ENCODE measurements at regions not wholly inside any gene's neighbourhood (a gene's known extent, or its start where the extent isn't known, plus 50 kb on each side); places are given as distances from the start of the nearest gene placed in this dataset.

DNA sequence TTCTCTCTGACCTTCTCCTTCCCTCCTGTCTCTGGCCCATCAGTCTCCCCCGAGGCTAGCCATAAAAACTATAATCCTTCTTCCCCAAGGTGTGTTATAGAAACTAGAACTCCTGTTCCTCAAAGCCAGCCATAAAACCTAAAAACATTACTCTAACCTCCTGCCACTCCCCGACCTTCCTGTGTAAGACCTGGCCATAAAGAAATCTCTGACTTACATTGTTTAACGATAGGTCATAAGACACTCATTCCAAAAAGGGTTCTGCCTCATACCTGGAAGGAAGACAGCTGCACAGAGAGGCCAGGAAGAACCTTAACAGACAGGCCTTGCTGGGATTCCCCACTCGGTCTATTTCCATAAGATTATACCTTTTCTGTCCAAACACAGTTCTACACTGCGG is 70.9 kb upstream of the EEA1 start:
- H3K4me1 ChIP-seq (ENCODE audit: control insufficient read depth in 1 of 2, insufficient read depth in 2 of 2, low read length in 2 of 2), result no peaks in the 10 kb centered on the region
- no peak overlapping the region for H4K12ac ChIP-seq (ENCODE audit: low read depth, low read length)
- no peak overlapping the region for H3K4me3 ChIP-seq (ENCODE audit: low read depth, low read length)
- H2BK5ac ChIP-seq (ENCODE audit: low read depth, low read length, poor library complexity), result no peak overlapping the region
- peak; percentile 45 to 79 for DNase-seq
- H4K8ac ChIP-seq (ENCODE audit: low read depth, low read length), result no peak overlapping the region
- no peaks in the 10 kb centered on the region for H3K36me3 ChIP-seq (ENCODE audit: control insufficient read depth in 1 of 2, insufficient read depth in 2 of 2, low read length in 2 of 2)
- no peak overlapping the region for H2AFZ ChIP-seq (ENCODE audit: insufficient read depth, low read length, poor library complexity)
- H3K4me2 ChIP-seq (ENCODE audit: low read length), result no peak overlapping the region
- H3K18ac ChIP-seq (ENCODE audit: low read length), result no peak overlapping the region
- no peaks in the 10 kb centered on the region for H3K79me1 ChIP-seq (ENCODE audit: low read length)
- no peak overlapping the region for H2AK5ac ChIP-seq (ENCODE audit: low read length)
- no CpG with 5 or more reads among the region's 5 CpGs for WGBS (ENCODE audit: extremely low coverage, insufficient coverage, insufficient read length)
- H3K23ac ChIP-seq (ENCODE audit: low read length), result no peak overlapping the region
- no peak overlapping the region for H3K27ac ChIP-seq (ENCODE audit: low read depth, low read length)
- H3K9ac ChIP-seq (ENCODE audit: low read length), result no peak overlapping the region
- H2BK12ac ChIP-seq (ENCODE audit: low read length), result no peak overlapping the region
- no peak overlapping the region for H3K14ac ChIP-seq (ENCODE audit: low read length)
- no peak overlapping the region for H3K4ac ChIP-seq (ENCODE audit: low read depth, low read length)
- H2BK120ac ChIP-seq (ENCODE audit: insufficient read depth, low read length, poor library complexity), result no peak overlapping the region
- H3K79me2 ChIP-seq (ENCODE audit: control insufficient read depth, insufficient read depth, low read length, poor library complexity), result no peaks in the 10 kb centered on the region
- no peak overlapping the region for H4K91ac ChIP-seq (ENCODE audit: low read depth, low read length)
- no peaks in the 10 kb centered on the region for H3K9me3 ChIP-seq (ENCODE audit: insufficient read depth, low read depth, low read length)
- H3K27me3 ChIP-seq (ENCODE audit: insufficient read depth, low read length), result no peaks in the 10 kb centered on the region

DNA sequence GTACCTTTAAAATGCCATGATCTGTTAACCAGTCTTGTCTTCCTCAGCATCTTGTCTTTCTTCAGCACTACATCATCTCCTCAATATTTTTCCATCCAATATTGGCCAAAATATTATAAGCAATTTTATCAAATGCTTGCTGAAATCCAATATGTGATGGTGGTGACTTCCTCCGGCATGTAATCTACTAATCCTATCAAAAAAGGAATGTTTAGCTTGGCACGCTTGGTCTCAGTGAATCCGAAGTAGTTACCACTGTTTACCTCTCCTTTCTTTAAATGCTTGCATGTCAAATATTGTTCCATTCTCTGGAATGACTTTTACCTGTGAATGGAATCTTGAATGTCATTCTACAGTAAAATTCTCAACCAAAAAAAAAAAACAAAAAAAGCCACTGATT is 72.3 kb upstream of the EEA1 start:
- no peak overlapping the region for H4K91ac ChIP-seq (ENCODE audit: low read depth, low read length)
- H3K4me2 ChIP-seq (ENCODE audit: low read length), result no peak overlapping the region
- H2BK12ac ChIP-seq (ENCODE audit: low read length), result no peak overlapping the region
- no peak overlapping the region for H3K27ac ChIP-seq (ENCODE audit: low read depth, low read length)
- no peak overlapping the region for H2BK5ac ChIP-seq (ENCODE audit: low read depth, low read length, poor library complexity)
- H3K4me3 ChIP-seq (ENCODE audit: low read depth, low read length), result no peak overlapping the region
- WGBS (ENCODE audit: extremely low coverage, insufficient coverage, insufficient read length), result no CpG with 5 or more reads among the region's 3 CpGs
- no peaks in the 10 kb centered on the region for H3K27me3 ChIP-seq (ENCODE audit: insufficient read depth, low read length)
- H3K23ac ChIP-seq (ENCODE audit: low read length), result no peak overlapping the region
- H3K36me3 ChIP-seq (ENCODE audit: control insufficient read depth in 1 of 2, insufficient read depth in 2 of 2, low read length in 2 of 2), result no peaks in the 10 kb centered on the region
- H3K79me2 ChIP-seq (ENCODE audit: control insufficient read depth, insufficient read depth, low read length, poor library complexity), result no peaks in the 10 kb centered on the region
- H3K9me3 ChIP-seq (ENCODE audit: insufficient read depth, low read depth, low read length), result no peaks in the 10 kb centered on the region
- no peak overlapping the region for H3K18ac ChIP-seq (ENCODE audit: low read length)
- no peak overlapping the region for H4K12ac ChIP-seq (ENCODE audit: low read depth, low read length)
- DNase-seq, result peak in 1 of 2 donors; percentile 16
- no peak overlapping the region for H2AFZ ChIP-seq (ENCODE audit: insufficient read depth, low read length, poor library complexity)
- no peak overlapping the region for H2BK120ac ChIP-seq (ENCODE audit: insufficient read depth, low read length, poor library complexity)
- no peak overlapping the region for H3K14ac ChIP-seq (ENCODE audit: low read length)
- no peak overlapping the region for H3K9ac ChIP-seq (ENCODE audit: low read length)
- no peak overlapping the region for H3K4ac ChIP-seq (ENCODE audit: low read depth, low read length)
- no peak overlapping the region for H4K8ac ChIP-seq (ENCODE audit: low read depth, low read length)
- H2AK5ac ChIP-seq (ENCODE audit: low read length), result no peak overlapping the region
- H3K4me1 ChIP-seq (ENCODE audit: control insufficient read depth in 1 of 2, insufficient read depth in 2 of 2, low read length in 2 of 2), result no peaks in the 10 kb centered on the region
- H3K79me1 ChIP-seq (ENCODE audit: low read length), result no peaks in the 10 kb centered on the region

DNA sequence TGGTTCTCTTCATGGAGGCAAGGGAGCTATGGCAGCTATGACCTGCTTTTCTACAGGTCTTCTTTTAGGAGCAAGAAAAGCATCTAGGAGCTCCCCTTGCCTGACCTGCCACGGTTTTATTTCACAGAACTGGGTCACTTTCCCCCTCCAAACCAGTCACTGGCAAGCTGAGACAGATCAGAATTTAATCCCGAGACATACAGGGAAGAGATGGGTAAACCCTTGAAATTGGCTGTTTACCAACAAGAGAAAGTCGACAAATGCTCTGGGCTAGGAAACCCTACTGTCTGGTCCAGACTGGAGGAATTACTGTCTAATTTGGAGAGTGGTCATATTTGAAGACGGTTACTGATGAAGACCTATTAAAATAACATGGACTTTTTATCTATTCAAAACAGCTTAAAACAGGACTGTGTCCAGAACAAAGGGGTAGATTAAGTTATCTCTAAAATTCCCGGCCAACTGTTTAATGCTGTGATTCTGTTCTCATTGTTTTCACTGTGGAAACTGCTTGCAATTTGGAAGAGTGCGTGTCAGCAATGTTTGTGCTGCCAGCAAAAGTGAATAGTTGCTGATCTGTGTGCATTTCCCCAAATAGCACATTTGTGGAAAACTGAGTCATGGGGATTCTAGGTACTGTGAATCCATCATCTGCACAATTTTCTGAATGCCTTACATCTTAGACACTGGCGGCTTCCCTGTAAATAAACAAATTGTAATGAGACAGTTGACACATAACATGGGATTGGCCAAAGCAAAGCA is 73.4 kb upstream of the EEA1 start:
- Histone ChIP-seq H3K4me2 (ENCODE audit: low read length) (no peak overlapping the region), H2BK12ac (ENCODE audit: low read length) (no peak overlapping the region), H3K79me2 (ENCODE audit: control insufficient read depth, insufficient read depth, low read length, poor library complexity) (no peaks in the 10 kb centered on the region), H3K9me3 (ENCODE audit: insufficient read depth, low read depth, low read length) (no peaks in the 10 kb centered on the region), H3K23ac (ENCODE audit: low read length) (no peak overlapping the region), H2BK120ac (ENCODE audit: insufficient read depth, low read length, poor library complexity) (no peak overlapping the region), H3K27ac (ENCODE audit: low read depth, low read length) (no peak overlapping the region), H3K9ac (ENCODE audit: low read length) (no peak overlapping the region), H3K4me3 (ENCODE audit: low read depth, low read length) (no peak overlapping the region), H3K36me3 (ENCODE audit: control insufficient read depth in 1 of 2, insufficient read depth in 2 of 2, low read length in 2 of 2) (no peaks in the 10 kb centered on the region), H3K4ac (ENCODE audit: low read depth, low read length) (no peak overlapping the region), H2AK5ac (ENCODE audit: low read length) (no peak overlapping the region), H4K8ac (ENCODE audit: low read depth, low read length) (no peak overlapping the region), H3K4me1 (ENCODE audit: control insufficient read depth in 1 of 2, insufficient read depth in 2 of 2, low read length in 2 of 2) (no peaks in the 10 kb centered on the region), H4K12ac (ENCODE audit: low read depth, low read length) (no peak overlapping the region), H4K91ac (ENCODE audit: low read depth, low read length) (no peak overlapping the region), H3K27me3 (ENCODE audit: insufficient read depth, low read length) (no peaks in the 10 kb centered on the region), H3K79me1 (ENCODE audit: low read length) (no peaks in the 10 kb centered on the region), H2AFZ (ENCODE audit: insufficient read depth, low read length, poor library complexity) (no peak overlapping the region), H2BK5ac (ENCODE audit: low read depth, low read length, poor library complexity) (no peak overlapping the region), H3K14ac (ENCODE audit: low read length) (no peak overlapping the region), H3K18ac (ENCODE audit: low read length) (no peak overlapping the region)
- peak; percentile 65 to 83 for DNase-seq
- no CpG with 5 or more reads among the region's 7 CpGs for WGBS (ENCODE audit: extremely low coverage, insufficient coverage, insufficient read length)

DNA sequence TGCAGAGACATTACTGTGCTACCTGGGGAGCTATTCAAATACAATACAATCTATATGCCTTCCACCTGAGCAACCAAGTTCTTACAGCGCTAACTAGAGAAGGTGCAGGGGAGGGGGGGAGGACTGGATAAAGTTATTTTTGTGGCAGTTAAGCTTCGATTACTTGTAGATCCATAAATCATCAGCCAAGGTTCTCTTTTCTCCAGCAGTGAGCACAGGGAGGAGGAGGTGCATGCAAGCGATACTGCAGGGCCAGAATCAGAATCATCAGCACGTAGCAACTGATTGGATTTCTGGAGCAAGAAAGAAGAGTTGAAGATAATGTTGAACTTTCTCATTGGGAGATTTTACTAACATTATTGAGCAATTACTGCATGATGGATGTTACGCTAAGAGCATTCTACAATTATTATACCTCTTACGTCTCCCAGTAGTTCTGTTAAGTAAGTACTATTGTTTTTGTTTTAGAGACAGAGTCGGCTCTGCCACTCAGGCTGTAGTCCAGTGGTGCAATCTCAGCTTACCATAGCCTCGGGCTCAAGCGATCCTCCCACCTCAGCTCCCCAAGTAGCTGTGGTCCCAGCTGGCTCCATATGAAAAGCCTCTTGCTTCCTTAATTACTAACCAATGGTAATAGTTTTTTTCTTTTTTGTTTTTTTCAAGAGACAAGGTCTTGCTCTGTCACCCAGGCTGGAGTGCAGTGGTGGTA is 74.6 kb upstream of the EEA1 start:
- no CpG with 5 or more reads among the region's 9 CpGs for WGBS (ENCODE audit: extremely low coverage, insufficient coverage, insufficient read length)
- Histone ChIP-seq H2AK5ac (ENCODE audit: low read length) (no peak overlapping the region), H2AFZ (ENCODE audit: insufficient read depth, low read length, poor library complexity) (no peak overlapping the region), H3K23ac (ENCODE audit: low read length) (no peak overlapping the region), H3K9ac (ENCODE audit: low read length) (no peak overlapping the region), H3K9me3 (ENCODE audit: insufficient read depth, low read depth, low read length) (no peaks in the 10 kb centered on the region), H3K79me2 (ENCODE audit: control insufficient read depth, insufficient read depth, low read length, poor library complexity) (no peaks in the 10 kb centered on the region), H3K27ac (ENCODE audit: low read depth, low read length) (no peak overlapping the region), H2BK120ac (ENCODE audit: insufficient read depth, low read length, poor library complexity) (no peak overlapping the region), H3K18ac (ENCODE audit: low read length) (no peak overlapping the region), H3K79me1 (ENCODE audit: low read length) (no peaks in the 10 kb centered on the region), H4K12ac (ENCODE audit: low read depth, low read length) (no peak overlapping the region), H2BK5ac (ENCODE audit: low read depth, low read length, poor library complexity) (no peak overlapping the region), H3K4ac (ENCODE audit: low read depth, low read length) (no peak overlapping the region), H3K4me1 (ENCODE audit: control insufficient read depth in 1 of 2, insufficient read depth in 2 of 2, low read length in 2 of 2) (no peaks in the 10 kb centered on the region), H4K91ac (ENCODE audit: low read depth, low read length) (no peak overlapping the region), H3K4me3 (ENCODE audit: low read depth, low read length) (no peak overlapping the region), H2BK12ac (ENCODE audit: low read length) (no peak overlapping the region), H3K4me2 (ENCODE audit: low read length) (no peak overlapping the region), H4K8ac (ENCODE audit: low read depth, low read length) (no peak overlapping the region), H3K36me3 (ENCODE audit: control insufficient read depth in 1 of 2, insufficient read depth in 2 of 2, low read length in 2 of 2) (no peaks in the 10 kb centered on the region), H3K27me3 (ENCODE audit: insufficient read depth, low read length) (no peaks in the 10 kb centered on the region), H3K14ac (ENCODE audit: low read length) (no peak overlapping the region)
- DNase-seq, result no peak
